ENCODE measurements at regions not wholly inside any gene's neighbourhood (a gene's known extent, or its start where the extent isn't known, plus 50 kb on each side); places are given as distances from the start of the nearest gene placed in this dataset.

GRCh38 chr1:55311057-55311641 lies 96.0 kb upstream of the USP24 start:
- Mint-ChIP-seq H3K4me3 (ENCODE audit: unreplicated experiment) (no peak overlapping the region), H3K9me3 (ENCODE audit: unreplicated experiment) (no peaks in the 10 kb centered on the region), H3K4me1 (ENCODE audit: low read depth, unreplicated experiment) (no peaks in the 10 kb centered on the region), H3K27ac (ENCODE audit: unreplicated experiment) (no peak overlapping the region), H3K27me3 (ENCODE audit: unreplicated experiment) (peaks cover 3% of the 10 kb centered on the region), H3K36me3 (ENCODE audit: unreplicated experiment) (no peaks in the 10 kb centered on the region)
- no peak for DNase-seq
- no peak for TF ChIP-seq CTCF (IDR thresholded peaks at IDR 0.05; ENCODE audit: partially characterized antibody, unreplicated experiment)

DNA sequence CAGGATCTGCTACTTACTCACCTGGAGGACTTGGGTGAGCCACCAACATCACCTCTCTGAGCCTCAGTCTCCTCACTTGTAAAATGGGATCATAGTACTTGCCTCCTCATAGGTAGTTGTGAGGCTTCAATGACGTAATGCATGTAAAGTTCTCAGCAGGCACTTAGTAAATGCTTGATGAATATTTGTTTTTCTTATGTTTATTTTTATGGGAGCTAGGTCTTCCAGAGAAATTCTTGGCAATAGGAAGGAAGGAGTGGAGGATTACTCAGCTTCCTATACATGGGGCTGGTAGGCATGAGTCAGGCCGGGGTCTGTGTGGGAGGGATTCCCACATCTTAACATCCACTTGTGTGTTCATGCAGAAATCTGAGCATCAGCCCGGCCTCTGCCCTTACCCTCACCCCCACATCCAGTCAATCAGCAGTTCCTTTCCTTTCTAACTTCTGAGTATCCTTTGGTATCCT lies 95.4 kb upstream of the USP24 start:
- Mint-ChIP-seq H3K4me3 (ENCODE audit: unreplicated experiment) (no peak overlapping the region), H3K27me3 (ENCODE audit: unreplicated experiment) (peaks cover 3% of the 10 kb centered on the region), H3K27ac (ENCODE audit: unreplicated experiment) (no peak overlapping the region), H3K4me1 (ENCODE audit: low read depth, unreplicated experiment) (no peaks in the 10 kb centered on the region), H3K36me3 (ENCODE audit: unreplicated experiment) (no peaks in the 10 kb centered on the region), H3K9me3 (ENCODE audit: unreplicated experiment) (no peaks in the 10 kb centered on the region)
- DNase-seq = no peak
- TF ChIP-seq CTCF (IDR thresholded peaks at IDR 0.05; ENCODE audit: partially characterized antibody, unreplicated experiment) = no peak

- Mint-ChIP-seq H3K27me3 (ENCODE audit: unreplicated experiment) (peaks cover 3% of the 10 kb centered on the region), H3K27ac (ENCODE audit: unreplicated experiment) (no peak overlapping the region), H3K36me3 (ENCODE audit: unreplicated experiment) (no peaks in the 10 kb centered on the region), H3K4me3 (ENCODE audit: unreplicated experiment) (no peak overlapping the region), H3K4me1 (ENCODE audit: low read depth, unreplicated experiment) (no peaks in the 10 kb centered on the region), H3K9me3 (ENCODE audit: unreplicated experiment) (no peaks in the 10 kb centered on the region)
- DNase-seq = no peak
- TF ChIP-seq CTCF (IDR thresholded peaks at IDR 0.05; ENCODE audit: partially characterized antibody, unreplicated experiment) = no peak
Measured at GRCh38 chr1:55309786-55310504, 94.8 kb upstream of the USP24 start.

DNA sequence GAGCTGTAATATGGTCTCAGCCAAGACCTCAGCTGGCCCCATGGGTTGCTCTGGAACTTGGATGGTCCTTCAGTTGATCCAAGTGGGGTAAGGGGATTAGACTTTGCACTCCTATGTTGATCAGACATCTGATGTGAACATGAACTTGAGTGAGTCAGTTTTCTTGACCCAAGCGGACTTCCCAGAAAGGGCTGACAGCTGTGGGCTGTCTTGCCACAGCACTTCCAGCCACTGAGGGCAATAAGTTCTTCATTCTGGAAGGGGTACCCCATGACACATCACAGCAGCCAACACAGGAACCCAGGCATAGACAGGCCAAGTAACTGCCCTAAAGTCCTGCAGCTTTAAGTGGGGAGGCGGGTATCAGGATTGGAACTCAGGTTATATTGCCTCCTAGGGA lies 93.9 kb upstream of the USP24 start:
- Mint-ChIP-seq H3K4me1 (ENCODE audit: low read depth, unreplicated experiment) (peaks cover 4% of the 10 kb centered on the region), H3K27ac (ENCODE audit: unreplicated experiment) (no peak overlapping the region), H3K27me3 (ENCODE audit: unreplicated experiment) (peaks cover 3% of the 10 kb centered on the region), H3K36me3 (ENCODE audit: unreplicated experiment) (no peaks in the 10 kb centered on the region), H3K9me3 (ENCODE audit: unreplicated experiment) (no peaks in the 10 kb centered on the region), H3K4me3 (ENCODE audit: unreplicated experiment) (no peak overlapping the region)
- DNase-seq = no peak
- TF ChIP-seq CTCF (IDR thresholded peaks at IDR 0.05; ENCODE audit: partially characterized antibody, unreplicated experiment) = no peak

DNA sequence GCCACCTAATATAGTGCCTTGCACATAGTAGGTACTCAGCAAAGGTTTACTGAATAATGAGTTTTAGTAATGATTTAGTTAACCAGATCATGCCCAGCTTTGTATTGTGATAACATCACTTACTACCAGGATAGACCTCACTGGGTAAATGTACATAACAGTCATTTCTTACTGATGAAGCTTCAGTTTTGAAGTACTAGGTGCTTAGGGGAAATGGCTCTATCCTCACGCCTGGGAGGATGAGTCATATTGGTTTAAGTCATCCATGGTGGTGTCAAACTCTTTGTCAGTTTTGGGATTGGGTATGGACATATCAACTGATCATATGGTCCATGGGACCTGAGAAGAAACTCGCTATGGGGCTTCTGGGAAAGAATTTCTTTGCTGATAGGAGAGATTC lies 90.6 kb upstream of the USP24 start:
- Mint-ChIP-seq H3K4me1 (ENCODE audit: low read depth, unreplicated experiment) (peaks cover 4% of the 10 kb centered on the region), H3K27ac (ENCODE audit: unreplicated experiment) (no peak overlapping the region), H3K27me3 (ENCODE audit: unreplicated experiment) (peaks cover 2% of the 10 kb centered on the region), H3K9me3 (ENCODE audit: unreplicated experiment) (no peaks in the 10 kb centered on the region), H3K36me3 (ENCODE audit: unreplicated experiment) (no peaks in the 10 kb centered on the region), H3K4me3 (ENCODE audit: unreplicated experiment) (no peak overlapping the region)
- TF ChIP-seq CTCF (IDR thresholded peaks at IDR 0.05; ENCODE audit: partially characterized antibody, unreplicated experiment) = no peak
- no peak for DNase-seq

All from glutamatergic neuron (in vitro differentiated cells).